ENCODE measurements at regions not wholly inside any gene's neighbourhood (a gene's known extent, or its start where the extent isn't known, plus 50 kb on each side); places are given as distances from the start of the nearest gene placed in this dataset.

GRCh38 chr20:63106765-63107448, 100.1 kb upstream of the BHLHE23 start:
- no peak for ATAC-seq (replicated peaks in 6 of 8)
- H3K4me1 ChIP-seq (replicated peaks in 1 of 2) = peaks cover 0 to 8% of the 10 kb centered on the region in 2 donors
- in situ Hi-C loops (cut with MboI; ENCODE audit: low pct_unique_long_range_greater_than_20kb in 2 of 9, low sequenced_read_pairs in 9 of 9, unreplicated experiment in 9 of 9) = no loop called here
- WGBS, 10 experiments = 30 to 81% (median 74%) methylated on average over 2 to 12 of the region's 16 CpGs; no CpG with 5 or more reads in 3 of the 10 experiments
- H3K27ac ChIP-seq = no peak overlapping the region
- H3K4me3 ChIP-seq = no peak overlapping the region

- WGBS, 10 experiments = 40 to 42% methylated on average over 6 of the region's 15 CpGs; no CpG with 5 or more reads in 8 of the 10 experiments
- Histone ChIP-seq H3K27ac (no peak overlapping the region), H3K4me1 (replicated peaks in 1 of 2) (peaks cover 0 to 8% of the 10 kb centered on the region in 2 donors), H3K4me3 (no peak overlapping the region)
- in situ Hi-C loops (cut with MboI; ENCODE audit: low pct_unique_long_range_greater_than_20kb in 2 of 9, low sequenced_read_pairs in 9 of 9, unreplicated experiment in 9 of 9) = no loop called here
- peak in 1 of 8 experiments; percentile 18 for ATAC-seq (replicated peaks in 6 of 8)
These were observed 99.5 kb upstream of the BHLHE23 start for GRCh38 chr20:63106108-63106764.

GRCh38 chr20:63105211-63106107, 98.7 kb upstream of the BHLHE23 start:
- no peak for ATAC-seq (replicated peaks in 6 of 8)
- Histone ChIP-seq H3K4me3 (no peak overlapping the region), H3K4me1 (replicated peaks in 1 of 2) (peaks cover 6 to 16% of the 10 kb centered on the region in 2 donors), H3K27ac (no peak overlapping the region)
- 40 to 91% (median 80%) methylated on average over 2 to 6 of the region's 32 CpGs; no CpG with 5 or more reads in 7 of the 10 experiments for WGBS, 10 experiments
- in situ Hi-C loops (cut with MboI; ENCODE audit: low pct_unique_long_range_greater_than_20kb in 2 of 9, low sequenced_read_pairs in 9 of 9, unreplicated experiment in 9 of 9) = no loop called here

GRCh38 chr20:63104312-63105181, 97.8 kb upstream of the BHLHE23 start:
- 50 to 89% (median 63%) methylated on average over 2 to 7 of the region's 19 CpGs; no CpG with 5 or more reads in 4 of the 10 experiments for WGBS, 10 experiments
- in situ Hi-C loops (cut with MboI; ENCODE audit: low pct_unique_long_range_greater_than_20kb in 2 of 9, low sequenced_read_pairs in 9 of 9, unreplicated experiment in 9 of 9) = no loop called here
- no peak for ATAC-seq (replicated peaks in 6 of 8)
- Histone ChIP-seq H3K4me1 (replicated peaks in 1 of 2) (peaks cover 12 to 25% of the 10 kb centered on the region in 2 donors), H3K27ac (no peak overlapping the region), H3K4me3 (no peak overlapping the region)

- no peak for ATAC-seq (replicated peaks in 6 of 8)
- in situ Hi-C loops (cut with MboI; ENCODE audit: low pct_unique_long_range_greater_than_20kb in 2 of 9, low sequenced_read_pairs in 9 of 9, unreplicated experiment in 9 of 9) = no loop called here
- WGBS, 10 experiments = 0 to 77% (median 53%) methylated on average over 1 to 9 of the region's 21 CpGs; no CpG with 5 or more reads in 5 of the 10 experiments
- Histone ChIP-seq H3K4me3 (no peak overlapping the region), H3K4me1 (replicated peaks in 1 of 2) (peaks cover 16 to 29% of the 10 kb centered on the region in 2 donors), H3K27ac (no peak overlapping the region)
These were observed 96.9 kb upstream of the BHLHE23 start for GRCh38 chr20:63103402-63104311.

- H3K4me1 ChIP-seq (replicated peaks in 1 of 2) = peaks cover 16 to 29% of the 10 kb centered on the region in 2 donors
- WGBS, 10 experiments = 0% methylated on average over 5 of the region's 55 CpGs; no CpG with 5 or more reads in 9 of the 10 experiments
- ATAC-seq (replicated peaks in 6 of 8) = peak; percentile 19 to 57 (median 36)
- H3K27ac ChIP-seq = no peak overlapping the region
- in situ Hi-C loops (cut with MboI; ENCODE audit: low pct_unique_long_range_greater_than_20kb in 2 of 9, low sequenced_read_pairs in 9 of 9, unreplicated experiment in 9 of 9) = no loop called here
- peak overlapping the region; percentile 9 to 32 (median 21) for H3K4me3 ChIP-seq
These were observed 96.1 kb upstream of the BHLHE23 start for GRCh38 chr20:63102721-63103375.

GRCh38 chr20:63101781-63102720, 95.3 kb upstream of the BHLHE23 start:
- Histone ChIP-seq H3K4me3 (peak overlapping the region; percentile 9 to 32 (median 21)), H3K27ac (no peak overlapping the region), H3K4me1 (replicated peaks in 1 of 2) (peaks cover 16 to 29% of the 10 kb centered on the region in 2 donors)
- in situ Hi-C loops (cut with MboI; ENCODE audit: low pct_unique_long_range_greater_than_20kb in 2 of 9, low sequenced_read_pairs in 9 of 9, unreplicated experiment in 9 of 9) = no loop called here
- 0 to 8% (median 2%) methylated on average over 5 to 35 of the region's 100 CpGs; no CpG with 5 or more reads in 3 of the 10 experiments for WGBS, 10 experiments
- peak; percentile 68 to 78 (median 74) for ATAC-seq (replicated peaks in 6 of 8)

GRCh38 chr20:63100926-63101699, 94.3 kb upstream of the BHLHE23 start:
- in situ Hi-C loops (cut with MboI; ENCODE audit: low pct_unique_long_range_greater_than_20kb in 2 of 9, low sequenced_read_pairs in 9 of 9, unreplicated experiment in 9 of 9) = no loop called here
- peaks cover 16 to 29% of the 10 kb centered on the region in 2 donors for H3K4me1 ChIP-seq (replicated peaks in 1 of 2)
- H3K27ac ChIP-seq = no peak overlapping the region
- 0 to 100% methylated on average over 1 to 2 of the region's 15 CpGs; no CpG with 5 or more reads in 8 of the 10 experiments for WGBS, 10 experiments
- no peak overlapping the region for H3K4me3 ChIP-seq
- ATAC-seq (replicated peaks in 6 of 8) = no peak

GRCh38 chr20:63100174-63100925, 93.6 kb upstream of the BHLHE23 start:
- in situ Hi-C loops (cut with MboI; ENCODE audit: low pct_unique_long_range_greater_than_20kb in 2 of 9, low sequenced_read_pairs in 9 of 9, unreplicated experiment in 9 of 9) = no loop called here
- Histone ChIP-seq H3K4me1 (replicated peaks in 1 of 2) (peaks cover 16 to 29% of the 10 kb centered on the region in 2 donors), H3K4me3 (no peak overlapping the region), H3K27ac (no peak overlapping the region)
- 0 to 53% (median 10%) methylated on average over 1 to 4 of the region's 14 CpGs; no CpG with 5 or more reads in 5 of the 10 experiments for WGBS, 10 experiments
- ATAC-seq (replicated peaks in 6 of 8) = no peak
